Effector memory CD4-positive, alpha-beta T cell (primary cell): ENCODE measurements at regions not wholly inside any gene's neighbourhood (a gene's known extent, or its start where the extent isn't known, plus 50 kb on each side); places are given as distances from the start of the nearest gene placed in this dataset.

Experiments used
- DNase-seq, 3 donors: peaks; one replicate each; pipeline ENCODE4 v3.0.0-alpha.2; 2020
- H3K27ac ChIP-seq: 2 replicates; pipeline ENCODE4 v1.7.0; 2013; ENCODE audit warnings: mild to moderate bottlenecking, low read length, moderate library complexity; ENCODE audit not compliant: insufficient read depth, poor library complexity, severe bottlenecking
- H3K27me3 ChIP-seq: replicated peaks from 2 replicates; pipeline ENCODE4 v1.7.0; 2013; ENCODE audit warnings: mild to moderate bottlenecking, low read length; ENCODE audit not compliant: insufficient read depth, control insufficient read depth, poor library complexity, severe bottlenecking
- H3K36me3 ChIP-seq: 2 replicates; pipeline ENCODE4 v1.7.0; 2013; ENCODE audit warnings: mild to moderate bottlenecking, low read length, moderate library complexity; ENCODE audit not compliant: control insufficient read depth, insufficient read depth
- H3K4me1 ChIP-seq: 2 replicates; pipeline ENCODE4 v1.7.0; 2013; ENCODE audit warnings: low read length, mild to moderate bottlenecking; ENCODE audit not compliant: control insufficient read depth, insufficient read depth, poor library complexity, severe bottlenecking
- H3K4me3 ChIP-seq: 2 replicates; pipeline ENCODE4 v1.7.0; 2013; ENCODE audit warnings: low read length, low read depth, mild to moderate bottlenecking; ENCODE audit not compliant: insufficient read depth, poor library complexity, severe bottlenecking
- H3K9me3 ChIP-seq: 2 replicates; pipeline ENCODE4 v1.7.0; 2013; ENCODE audit warnings: mild to moderate bottlenecking, low read length, moderate library complexity; ENCODE audit not compliant: control insufficient read depth

DNA sequence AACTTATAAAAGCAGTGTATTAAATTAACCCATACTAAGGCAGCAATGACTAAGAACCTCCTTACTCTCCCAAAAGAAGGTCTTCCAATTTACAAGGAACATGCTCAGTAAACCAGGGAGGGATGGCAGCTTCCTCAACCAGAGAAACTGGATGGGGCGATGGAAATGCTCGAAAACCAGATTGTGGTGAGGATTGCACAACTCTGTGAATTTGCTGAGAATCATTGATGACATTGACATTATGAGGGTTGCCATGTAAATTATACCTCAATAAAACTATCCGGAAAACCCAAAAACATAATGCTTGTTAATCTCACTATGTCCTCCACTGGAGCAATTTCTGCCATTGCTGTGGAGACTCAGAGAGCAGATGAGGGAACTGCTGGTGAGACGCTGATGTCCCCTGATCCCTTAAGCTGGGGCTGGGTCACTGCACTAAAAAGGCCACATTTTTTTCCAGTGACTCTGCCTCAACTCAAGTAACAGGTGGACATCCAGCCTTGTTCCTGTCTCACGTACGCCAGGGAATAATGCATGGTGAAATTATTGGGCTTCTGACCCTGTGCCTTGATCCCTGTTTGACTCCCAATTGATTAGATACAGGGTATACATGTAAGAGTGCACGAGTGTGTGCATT lies 288.3 kb downstream of the CYP26B1 start:
- no peak for DNase-seq
- Histone ChIP-seq H3K27me3 (no peaks in the 10 kb centered on the region), H3K36me3 (no peaks in the 10 kb centered on the region)

DNA sequence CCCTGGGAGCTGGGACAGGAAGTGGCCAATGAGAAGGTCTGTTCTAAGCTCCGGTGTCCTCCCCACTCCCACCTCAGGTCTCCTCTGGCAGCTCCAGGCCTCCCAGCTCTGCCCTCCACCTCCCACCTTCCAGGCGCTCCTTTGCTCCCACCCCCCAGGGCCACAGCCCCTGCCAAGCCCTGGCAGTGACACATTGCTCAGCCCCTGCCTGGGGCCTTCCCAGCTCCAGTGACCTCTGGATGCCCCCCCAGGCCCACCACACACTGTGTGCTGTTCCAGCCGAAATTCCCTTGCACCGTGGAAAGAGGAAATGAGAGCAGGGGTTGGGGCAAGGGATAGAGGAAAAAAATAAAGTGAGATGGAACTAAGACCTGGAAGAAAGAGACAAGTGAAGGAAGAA lies 289.6 kb downstream of the CYP26B1 start:
- no peaks in the 10 kb centered on the region for H3K27me3 ChIP-seq
- no peaks in the 10 kb centered on the region for H3K4me1 ChIP-seq
- no peaks in the 10 kb centered on the region for H3K9me3 ChIP-seq
- H3K4me3 ChIP-seq, result no peak overlapping the region
- H3K36me3 ChIP-seq, result no peaks in the 10 kb centered on the region
- no peak for DNase-seq
- no peak overlapping the region for H3K27ac ChIP-seq

More for the DNA sequence above, 288.3 kb downstream of the CYP26B1 start:
- Histone ChIP-seq H3K4me1 (no peaks in the 10 kb centered on the region), H3K4me3 (no peak overlapping the region), H3K27ac (no peak overlapping the region), H3K9me3 (no peaks in the 10 kb centered on the region)

DNA sequence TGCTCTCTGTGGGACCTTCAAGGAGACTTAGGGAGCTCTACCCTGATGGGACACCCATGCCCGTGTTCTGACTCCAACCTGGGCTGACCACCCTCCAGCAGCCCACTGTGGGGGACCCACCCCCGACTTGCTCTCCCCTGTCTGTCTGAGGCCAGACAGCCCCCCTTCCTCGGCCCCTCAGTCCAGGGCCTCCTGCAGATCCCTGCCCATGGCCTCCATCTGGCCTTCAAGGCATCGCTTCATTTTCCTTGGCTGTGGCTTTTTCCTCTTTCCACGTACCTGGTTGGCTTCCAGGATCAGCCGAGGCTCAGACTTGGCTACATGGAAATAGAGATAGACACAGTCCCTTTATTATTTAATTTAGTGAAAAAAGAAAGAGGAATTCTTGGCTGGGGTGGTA lies 290.0 kb downstream of the CYP26B1 start:
- Histone ChIP-seq H3K4me1 (no peaks in the 10 kb centered on the region), H3K4me3 (no peak overlapping the region), H3K9me3 (no peaks in the 10 kb centered on the region), H3K27ac (no peak overlapping the region), H3K27me3 (no peaks in the 10 kb centered on the region), H3K36me3 (no peaks in the 10 kb centered on the region)
- DNase-seq, result no peak

DNA sequence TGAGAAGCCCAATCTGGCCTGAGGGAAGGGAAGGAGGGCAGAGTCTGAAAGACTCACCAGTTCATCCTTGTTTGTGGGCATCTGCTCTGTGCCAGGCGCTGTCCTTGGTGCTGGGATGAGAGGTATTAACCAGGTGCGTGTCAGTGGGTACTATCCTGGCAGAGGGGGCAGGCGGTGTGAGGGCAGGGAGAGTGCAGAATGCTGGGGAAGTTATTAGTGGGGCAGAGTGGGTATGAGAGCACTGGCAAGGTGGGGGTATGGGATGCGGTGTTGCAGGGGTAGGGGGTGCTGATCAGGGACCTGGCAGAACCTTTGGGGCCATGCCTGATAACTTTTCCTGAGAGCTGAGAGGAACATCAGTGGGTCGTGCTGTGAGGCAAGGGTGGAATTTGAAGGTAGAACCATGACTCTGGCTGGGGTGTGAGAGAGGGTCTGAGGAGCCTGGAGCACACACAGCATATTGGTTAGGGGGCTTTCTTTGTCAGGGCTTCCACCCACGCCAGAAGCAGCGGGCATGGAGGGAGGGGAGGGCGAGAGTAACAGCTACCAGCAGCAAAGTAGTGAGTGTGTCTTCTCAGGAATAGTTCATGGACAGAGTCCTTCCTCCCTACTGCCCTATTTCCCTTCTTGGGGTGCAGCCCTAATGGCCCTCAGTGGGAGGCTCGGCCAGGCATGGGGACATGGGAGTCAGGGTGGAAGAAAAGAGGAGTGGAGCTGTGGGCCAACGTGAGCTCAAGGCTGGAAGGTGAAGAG lies 290.7 kb downstream of the CYP26B1 start:
- no peak for DNase-seq
- Histone ChIP-seq H3K27ac (no peak overlapping the region), H3K4me3 (no peak overlapping the region), H3K36me3 (no peaks in the 10 kb centered on the region), H3K27me3 (no peaks in the 10 kb centered on the region), H3K4me1 (no peaks in the 10 kb centered on the region), H3K9me3 (no peaks in the 10 kb centered on the region)

DNA sequence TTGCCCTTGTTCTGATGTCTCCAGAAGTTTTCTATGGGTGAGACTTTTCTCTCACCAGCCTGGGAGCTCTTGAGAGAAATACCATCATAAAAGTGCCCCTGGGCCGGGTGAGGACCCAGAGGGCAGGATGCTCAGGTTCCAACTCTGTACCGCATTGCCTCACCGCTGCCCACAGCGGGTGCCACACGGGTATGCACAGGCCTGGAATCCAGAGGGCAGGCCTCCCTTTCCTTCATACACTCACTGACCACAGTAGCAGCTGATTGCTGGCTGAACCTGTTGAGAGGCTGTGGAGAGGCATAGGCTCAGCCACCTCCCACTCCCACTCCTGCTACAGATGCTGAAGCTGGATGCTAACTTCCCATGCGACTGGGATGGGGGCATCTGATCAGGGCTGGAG lies 293.8 kb downstream of the CYP26B1 start:
- no peak overlapping the region for H3K27ac ChIP-seq
- no peaks in the 10 kb centered on the region for H3K4me1 ChIP-seq
- no peaks in the 10 kb centered on the region for H3K27me3 ChIP-seq
- DNase-seq, result no peak
- no peak overlapping the region for H3K4me3 ChIP-seq
- no peaks in the 10 kb centered on the region for H3K36me3 ChIP-seq
- H3K9me3 ChIP-seq, result no peaks in the 10 kb centered on the region

DNA sequence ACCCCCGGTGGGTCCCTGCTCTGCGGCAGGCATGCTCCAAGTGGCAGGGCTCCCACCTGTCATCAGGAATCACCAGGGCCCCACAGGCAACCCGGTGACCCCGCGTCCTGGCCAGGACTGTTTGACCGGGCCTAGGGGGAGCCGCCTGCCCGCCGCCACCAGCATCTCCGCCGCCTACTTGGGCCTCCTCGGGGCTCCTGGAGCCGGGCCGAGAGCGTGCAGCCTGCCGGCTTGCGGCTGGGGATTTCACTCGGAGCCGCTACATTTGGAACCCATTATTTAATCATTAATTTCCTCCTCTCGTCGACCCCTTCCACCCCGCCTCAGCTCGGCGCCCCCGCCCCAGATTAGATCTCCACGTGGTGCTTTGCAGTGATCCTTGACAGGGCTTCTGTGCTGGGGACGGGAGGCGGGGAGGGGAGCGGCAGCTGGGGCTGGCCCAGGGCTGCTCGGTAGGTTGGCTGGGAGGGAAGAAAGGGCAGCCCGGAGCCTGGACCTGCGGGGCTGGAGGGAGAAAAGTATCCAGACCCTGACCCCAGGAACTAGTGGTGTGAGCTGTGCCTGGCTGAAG lies 295.4 kb downstream of the CYP26B1 start:
- H3K36me3 ChIP-seq, result no peaks in the 10 kb centered on the region
- no peak overlapping the region for H3K27ac ChIP-seq
- no peaks in the 10 kb centered on the region for H3K4me1 ChIP-seq
- H3K4me3 ChIP-seq, result no peak overlapping the region
- no peaks in the 10 kb centered on the region for H3K27me3 ChIP-seq
- no peaks in the 10 kb centered on the region for H3K9me3 ChIP-seq
- no peak for DNase-seq

DNA sequence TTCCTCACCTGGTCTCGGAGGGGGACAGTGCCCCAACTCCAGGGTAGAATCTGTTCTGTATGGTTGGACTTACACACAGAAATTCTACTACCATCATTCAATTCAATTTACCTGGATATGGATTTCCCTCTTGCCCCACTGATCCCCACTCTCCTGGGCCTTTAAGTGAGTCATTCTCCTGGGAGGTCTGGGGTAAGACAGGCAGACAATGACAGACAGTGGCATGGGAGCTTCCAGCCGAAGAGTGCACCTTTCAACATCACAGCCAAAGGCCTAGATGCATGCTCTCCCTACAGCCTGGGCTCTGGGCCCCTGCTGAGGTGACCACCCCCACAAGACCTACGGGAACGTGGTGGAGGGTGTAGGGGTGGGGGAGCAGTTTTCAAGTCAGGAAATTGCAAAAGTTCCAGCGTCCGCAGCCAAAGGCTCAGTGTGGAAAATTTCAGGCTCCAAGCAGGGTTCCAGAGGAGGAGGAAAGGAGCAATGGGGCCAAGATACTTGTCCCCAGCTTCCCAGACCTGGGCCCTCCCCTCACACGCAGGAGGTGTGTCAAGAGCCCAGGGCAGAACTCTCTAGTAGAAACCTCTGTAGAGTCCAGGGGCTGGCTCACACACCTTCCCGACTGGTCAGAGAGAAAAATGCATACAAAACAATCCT lies 296.4 kb downstream of the CYP26B1 start:
- H3K27ac ChIP-seq, result no peak overlapping the region
- no peak overlapping the region for H3K4me3 ChIP-seq
- no peaks in the 10 kb centered on the region for H3K27me3 ChIP-seq
- DNase-seq, result no peak
- H3K9me3 ChIP-seq, result no peaks in the 10 kb centered on the region
- no peaks in the 10 kb centered on the region for H3K4me1 ChIP-seq
- no peaks in the 10 kb centered on the region for H3K36me3 ChIP-seq

DNA sequence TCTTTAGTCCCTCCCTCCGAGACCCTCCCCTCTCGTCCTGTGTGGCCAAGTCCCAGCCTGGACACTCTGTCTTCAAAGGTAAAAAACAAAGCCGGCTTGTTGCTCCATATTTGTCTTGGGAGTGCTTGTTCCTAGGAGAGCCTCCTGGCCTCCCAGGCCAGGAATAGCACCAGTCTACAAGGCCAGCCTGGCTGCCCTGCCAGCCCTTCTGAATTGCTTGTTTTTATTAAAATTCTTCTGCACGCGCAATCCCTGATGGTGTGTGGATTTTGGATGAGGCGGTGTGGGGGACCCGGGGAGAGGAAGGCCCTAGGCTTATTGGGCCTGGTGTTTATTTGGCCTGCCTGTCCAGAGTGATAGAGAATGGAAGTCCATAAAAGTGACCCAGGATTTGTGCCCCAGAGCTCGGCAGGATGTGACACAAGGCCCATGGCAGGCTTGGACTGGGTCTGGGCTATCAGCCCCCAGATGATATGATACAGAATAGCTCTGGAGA lies 297.3 kb downstream of the CYP26B1 start:
- no peaks in the 10 kb centered on the region for H3K27me3 ChIP-seq

DNA sequence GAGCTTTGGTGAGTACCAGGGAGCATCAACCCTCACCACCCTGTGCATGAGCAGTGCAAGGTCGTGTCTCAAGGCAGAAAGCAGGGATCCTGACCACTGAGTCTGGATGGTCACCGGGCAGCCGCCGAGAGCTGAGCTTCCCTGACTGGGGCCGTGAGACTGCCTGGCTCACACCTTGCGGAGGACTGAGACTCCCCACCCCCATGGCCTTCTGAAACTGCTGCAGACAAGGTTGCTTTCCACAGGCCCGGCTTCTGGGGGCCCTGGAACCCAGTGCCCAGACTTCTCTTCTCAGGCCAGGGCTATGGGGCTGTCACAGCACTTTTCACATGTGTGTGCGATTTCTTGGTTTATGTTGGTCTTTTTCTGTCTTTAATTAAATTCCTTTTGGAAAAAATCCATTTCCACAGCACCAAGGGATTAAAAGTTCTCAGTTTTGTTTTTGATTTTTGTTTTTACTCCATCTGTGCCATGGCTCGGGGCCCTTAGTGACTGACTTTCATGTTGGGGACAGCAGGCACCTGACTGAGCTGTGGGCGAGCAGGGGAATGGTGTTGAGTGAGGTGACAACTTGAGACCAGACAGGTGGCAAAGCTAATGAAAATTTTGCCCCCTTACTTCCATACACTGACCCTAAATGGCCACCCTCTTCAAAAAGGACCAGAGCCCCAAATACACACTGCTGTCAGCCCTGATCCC lies 297.9 kb downstream of the CYP26B1 start:
- DNase-seq, result no peak
- Histone ChIP-seq H3K4me3 (no peak overlapping the region), H3K4me1 (no peaks in the 10 kb centered on the region), H3K27ac (no peak overlapping the region), H3K9me3 (no peaks in the 10 kb centered on the region), H3K36me3 (no peaks in the 10 kb centered on the region), H3K27me3 (no peaks in the 10 kb centered on the region)

More for the DNA sequence above, 297.3 kb downstream of the CYP26B1 start:
- Histone ChIP-seq H3K4me1 (no peaks in the 10 kb centered on the region), H3K36me3 (no peaks in the 10 kb centered on the region), H3K9me3 (no peaks in the 10 kb centered on the region), H3K27ac (no peak overlapping the region), H3K4me3 (no peak overlapping the region)
- no peak for DNase-seq
